Activated CD4-positive, alpha-beta T cell treated with anti-CD3 and anti-CD28 coated beads, Interleukin-2, amount 50 U/mL, for 16 hours (primary cell): ENCODE measurements at regions not wholly inside any gene's neighbourhood (a gene's known extent, or its start where the extent isn't known, plus 50 kb on each side); places are given as distances from the start of the nearest gene placed in this dataset.

Source experiments
- DNase-seq: peaks from one replicate; pipeline ENCODE4 v3.0.0-alpha.2; 2020

DNA sequence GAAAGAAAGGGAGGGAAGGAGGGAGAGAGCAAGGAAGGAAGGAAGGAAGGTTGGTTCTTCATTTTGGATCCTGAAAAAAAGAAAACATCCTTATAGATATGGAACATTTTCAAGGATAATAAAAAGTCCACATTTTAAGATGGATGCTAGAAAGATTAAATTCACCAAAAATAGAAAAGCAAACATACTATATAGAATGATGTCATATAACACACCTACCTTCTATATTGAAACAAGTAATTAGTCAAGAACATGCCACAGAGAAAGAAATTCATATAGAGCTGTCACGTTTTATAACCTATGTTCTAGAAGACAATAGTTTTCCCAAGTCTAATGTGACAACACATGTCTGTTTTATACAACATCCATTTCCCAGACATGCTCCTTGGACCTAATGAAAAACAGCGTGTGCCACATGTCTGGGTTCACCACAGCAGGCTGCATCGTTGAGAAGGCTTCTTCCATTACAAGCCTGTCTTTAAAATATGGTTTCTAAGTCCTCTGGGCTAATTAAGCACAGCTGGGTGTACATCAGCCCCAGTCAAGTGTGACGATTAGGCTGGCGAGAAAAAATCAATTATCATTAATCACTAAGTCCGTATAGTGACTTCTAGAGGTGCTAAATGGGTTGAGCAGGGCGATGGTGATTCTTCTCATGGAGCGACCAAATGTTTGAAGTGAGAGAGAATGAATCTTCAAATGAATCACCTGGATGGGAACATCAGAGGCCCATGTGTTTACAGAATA is 301.8 kb downstream of the TLE1 start:
- DNase-seq = no peak

GRCh38 chr9:81384911-81385310 is 304.4 kb downstream of the TLE1 start:
- DNase-seq = no peak

- DNase-seq = no peak
Measured at GRCh38 chr9:81382281-81382680, 307.1 kb downstream of the TLE1 start.

- no peak for DNase-seq
Measured at GRCh38 chr9:81381694-81382093, 307.7 kb downstream of the TLE1 start.

- DNase-seq = no peak
Measured at GRCh38 chr9:81380504-81381359, 308.6 kb downstream of the TLE1 start.

DNA sequence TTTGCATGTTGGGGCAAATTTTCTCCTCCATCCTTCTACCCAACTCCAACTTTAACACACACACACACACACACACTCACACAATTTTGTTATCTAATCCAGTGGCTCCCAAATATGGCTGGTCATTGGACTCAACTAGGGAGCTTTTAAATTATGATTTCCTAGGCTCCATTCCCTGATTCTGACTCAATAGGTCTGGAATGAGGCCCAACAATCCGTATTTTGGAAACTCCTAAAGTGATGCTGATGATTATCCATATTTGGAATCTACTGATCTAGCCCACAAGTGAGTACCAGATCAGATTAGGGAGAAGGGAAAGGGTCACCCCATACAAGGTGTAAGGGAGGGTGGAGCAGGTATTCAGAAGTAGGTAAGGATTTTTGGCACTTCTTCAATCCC is 309.7 kb downstream of the TLE1 start:
- DNase-seq = no peak

- no peak for DNase-seq
Measured at GRCh38 chr9:81377921-81378320, 311.4 kb downstream of the TLE1 start.

GRCh38 chr9:81377320-81377719 is 312.0 kb downstream of the TLE1 start:
- DNase-seq = no peak

- DNase-seq = no peak
Measured at GRCh38 chr9:81375187-81376100, 313.9 kb downstream of the TLE1 start.

- no peak for DNase-seq
Measured at GRCh38 chr9:81374459-81375186, 314.7 kb downstream of the TLE1 start.

DNA sequence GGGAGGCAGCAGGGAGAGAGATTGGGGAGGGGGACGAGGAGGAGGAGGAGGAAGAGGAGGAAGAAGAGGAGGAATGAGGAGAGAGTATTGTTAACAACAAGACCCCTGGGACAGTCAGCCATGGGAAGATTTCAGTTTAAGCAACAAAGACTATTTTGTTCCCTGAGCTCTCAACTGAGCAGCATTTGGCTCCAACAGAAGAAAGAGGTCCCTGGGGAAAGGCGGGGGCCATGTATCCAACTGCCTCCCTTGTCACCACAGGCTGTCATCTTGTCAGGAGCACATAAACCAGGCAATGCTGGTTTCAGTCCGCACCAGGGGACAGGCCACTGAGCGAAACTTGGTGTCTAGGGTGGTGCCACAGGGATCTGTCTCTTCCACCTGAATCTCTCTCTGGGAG is 316.1 kb downstream of the TLE1 start:
- no peak for DNase-seq

DNA sequence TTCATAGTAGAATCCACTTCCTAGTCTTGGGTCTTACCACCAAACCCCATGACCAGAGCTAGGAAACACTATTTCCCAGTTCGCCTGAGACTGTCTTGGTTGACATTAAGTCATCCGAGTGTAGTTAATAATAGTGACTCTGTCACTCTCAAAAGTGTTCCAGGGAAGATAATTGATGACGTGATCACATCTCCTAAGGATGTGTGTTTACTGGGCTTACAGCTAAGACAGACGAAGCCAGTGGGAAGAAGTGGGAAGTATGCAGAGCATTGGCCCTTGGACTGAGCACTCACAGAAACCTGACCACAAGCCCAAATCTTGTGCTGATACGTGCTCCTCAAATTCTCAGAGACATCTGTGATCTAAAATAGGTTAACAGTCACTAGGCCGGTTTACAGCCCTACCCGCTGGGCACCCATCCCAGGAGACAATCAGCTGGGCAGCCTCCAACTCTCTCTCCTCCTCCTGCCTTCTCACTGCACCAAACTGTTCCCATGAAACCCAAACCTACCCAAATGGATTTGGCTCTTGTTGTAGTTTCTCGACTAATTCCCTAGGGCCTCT is 316.6 kb downstream of the TLE1 start:
- DNase-seq = no peak

DNA sequence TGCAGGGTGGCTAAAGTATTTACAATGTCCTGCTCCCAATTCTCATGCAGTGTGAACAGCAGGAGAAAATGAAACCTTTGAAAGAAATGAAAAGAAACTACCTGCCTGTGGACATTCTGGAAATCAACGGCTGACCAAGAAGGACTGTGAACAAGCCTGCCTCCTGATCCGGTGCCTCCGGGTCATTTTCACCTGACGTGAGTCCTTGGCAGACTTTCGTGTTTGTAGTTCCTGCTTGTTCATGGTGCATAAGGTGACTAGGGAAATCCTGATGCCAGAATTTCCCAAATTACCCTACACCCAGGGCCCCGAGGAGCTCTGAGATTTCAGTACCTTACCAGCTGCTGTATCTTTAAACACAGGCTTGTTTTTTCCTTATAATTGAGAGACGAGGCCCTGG is 317.5 kb downstream of the TLE1 start:
- no peak for DNase-seq

DNA sequence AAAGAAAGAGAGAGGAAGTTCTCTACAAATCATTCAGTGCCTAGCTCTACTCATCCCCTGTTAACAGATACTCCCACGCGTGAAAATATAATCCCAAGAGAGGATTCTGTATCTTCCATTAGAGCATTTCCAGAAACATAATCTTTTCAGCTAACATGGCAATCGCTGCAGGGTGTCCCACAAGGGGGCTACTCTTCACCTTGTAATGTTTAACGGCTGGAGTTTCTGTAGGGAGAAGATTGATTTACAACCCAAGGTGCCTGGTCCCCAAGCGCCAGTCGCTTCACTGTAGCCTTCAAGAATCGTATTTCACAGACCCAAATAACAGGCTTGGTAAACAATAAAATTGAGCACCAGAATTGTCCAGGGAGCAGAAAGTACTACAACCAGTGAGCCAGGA is 318.7 kb downstream of the TLE1 start:
- DNase-seq = no peak

DNA sequence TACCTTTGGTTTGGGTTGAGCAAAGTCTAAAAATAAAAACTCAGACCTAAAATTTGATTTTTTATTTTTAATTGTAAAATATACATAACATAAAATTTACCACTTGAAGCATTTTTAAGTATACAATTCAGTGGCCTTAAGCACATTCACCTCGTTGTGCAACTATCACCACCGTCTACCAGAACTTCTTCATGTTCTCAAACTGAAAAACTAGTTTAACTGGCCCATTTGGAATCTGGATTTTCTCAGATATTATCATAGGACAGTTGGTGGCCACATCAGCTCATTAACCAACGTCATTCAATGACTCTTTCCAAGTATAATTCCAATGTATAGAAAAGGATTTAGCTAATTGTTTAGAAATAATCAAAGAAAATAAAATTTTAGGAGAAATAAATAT is 319.3 kb downstream of the TLE1 start:
- DNase-seq = no peak

DNA sequence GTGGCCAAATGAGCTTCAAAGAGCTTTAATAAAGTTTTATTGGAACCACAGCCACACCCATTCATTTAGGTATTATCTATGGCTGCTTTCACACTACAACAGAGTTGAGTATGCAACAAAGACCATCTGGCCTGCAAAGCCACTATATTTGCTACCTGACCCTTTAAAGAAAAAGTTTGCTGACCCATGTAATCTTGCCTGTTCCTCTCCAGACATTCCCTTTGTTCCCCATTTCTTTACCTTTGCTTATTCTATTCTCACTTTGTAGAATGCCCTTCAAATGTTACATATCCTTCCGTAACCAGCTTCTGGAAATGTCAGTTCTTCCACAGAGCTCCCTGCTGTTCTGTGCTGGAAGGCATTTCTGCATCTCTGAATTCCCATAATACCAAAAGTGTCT is 320.2 kb downstream of the TLE1 start:
- DNase-seq = no peak

DNA sequence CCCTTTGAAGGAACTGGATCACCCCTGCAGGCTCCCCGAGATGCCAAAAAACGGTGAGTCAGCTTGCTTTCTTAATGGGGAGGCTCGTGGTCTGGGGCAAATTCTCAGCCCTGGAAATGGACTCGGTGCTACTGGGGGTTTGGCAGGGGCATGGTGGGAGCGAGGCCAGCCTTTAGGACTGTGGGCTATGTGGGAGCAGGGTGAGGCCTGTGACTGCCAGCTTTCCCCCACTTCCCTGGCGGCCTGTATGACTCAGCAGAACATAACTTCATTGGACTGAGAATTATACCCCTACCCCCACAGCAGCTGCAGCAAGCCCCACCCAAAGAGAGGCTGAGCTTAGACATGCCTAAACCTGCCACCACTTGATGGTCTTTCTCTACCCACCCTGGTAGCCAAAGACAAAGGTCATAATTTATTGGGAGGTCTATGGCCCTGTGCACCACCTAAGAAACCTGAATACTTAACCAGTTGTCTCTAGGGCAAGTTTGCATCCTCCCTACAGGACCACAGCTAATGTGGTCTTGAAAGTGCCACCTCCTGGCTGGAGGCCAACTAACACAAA is 325.3 kb downstream of the TLE1 start:
- no peak for DNase-seq

- no peak for DNase-seq
Measured at GRCh38 chr9:81361296-81361695, 328.1 kb downstream of the TLE1 start.

- no peak for DNase-seq
Measured at GRCh38 chr9:81351166-81351565, 338.2 kb downstream of the TLE1 start.

DNA sequence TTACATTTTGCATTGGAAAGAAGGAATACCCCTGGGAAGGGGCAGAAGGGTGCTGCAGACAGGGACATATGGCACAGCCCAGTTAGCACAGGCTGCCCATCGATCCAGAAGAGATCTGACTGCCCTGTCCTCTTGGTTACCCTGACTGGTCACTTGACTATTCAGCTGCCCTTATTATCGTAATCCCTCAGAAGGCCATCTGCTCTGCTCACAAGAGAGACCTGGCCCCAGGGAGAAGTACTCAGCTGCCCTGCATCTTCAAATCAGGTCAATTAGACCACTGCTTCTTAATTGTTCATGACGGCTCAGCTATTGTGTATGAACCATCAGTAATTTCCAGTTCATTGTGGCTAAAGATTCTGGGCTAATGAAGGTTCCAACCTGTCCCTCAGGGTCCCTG is 345.0 kb downstream of the TLE1 start:
- DNase-seq = no peak

- no peak for DNase-seq
Measured at GRCh38 chr9:81335879-81336421, 353.4 kb downstream of the TLE1 start.

- no peak for DNase-seq
Measured at GRCh38 chr9:81321551-81321950, 367.8 kb downstream of the TLE1 start.
